H1 (cell line): ENCODE measurements at regions not wholly inside any gene's neighbourhood (a gene's known extent, or its start where the extent isn't known, plus 50 kb on each side); places are given as distances from the start of the nearest gene placed in this dataset.
A peak's percentile ranks its signal among the peaks of the same experiment; 100 is the strongest.

ENCODE experiments used
- CTCF ChIA-PET: fragments of 300-600 bp; sonication (Branson Sonifier 250); formaldehyde crosslinking; loops from one replicate; lab custom pipeline; 2021; ENCODE audit not compliant: partially characterized antibody; lab: Charles Lee
- POLR2A ChIA-PET: fragments of 300-600 bp; sonication (Branson Sonifier 250); formaldehyde crosslinking; loops from one replicate; lab custom pipeline; 2021; ENCODE audit warnings: inconsistent platforms; ENCODE audit not compliant: partially characterized antibody; lab: Charles Lee
- DNase-seq, 2 experiments: peaks; one replicate each; pipeline versions ENCODE4 v3.0.0 to v3.0.0-alpha.2; 2010 to 2022; ENCODE audit warnings: low spot score in 2 of 2, low read depth in 1 of 2, mixed read lengths in 1 of 2
- FAIRE-seq: peaks from 2 replicates; lab custom pipeline; 2011; peaks lifted over from hg19 to GRCh38; lab: Jason Lieb, UNC
- H2AFZ ChIP-seq: 2 replicates; pipeline ENCODE4 v1.8.1; 2012; ENCODE audit warnings: low read length, inconsistent platforms
- H2AK5ac ChIP-seq: 2 replicates; pipeline ENCODE4 v1.6.1; 2013; ENCODE audit warnings: low read depth, low read length
- H2BK120ac ChIP-seq: replicated peaks from 2 replicates; pipeline ENCODE3; 2013; ENCODE audit warnings: low read depth, low read length, inconsistent platforms
- H2BK12ac ChIP-seq: 2 replicates; pipeline ENCODE4 v1.6.1; 2013; ENCODE audit warnings: low read depth, low read length
- H2BK15ac ChIP-seq: 2 replicates; pipeline ENCODE4 v1.6.1; 2013; ENCODE audit warnings: low read length
- H2BK20ac ChIP-seq: 2 replicates; pipeline ENCODE4 v1.6.1; 2013; ENCODE audit warnings: low read length
- H2BK5ac ChIP-seq: 2 replicates; pipeline ENCODE4 v1.6.1; 2013; ENCODE audit warnings: low read depth, low read length
- H3K14ac ChIP-seq: 2 replicates; pipeline ENCODE4 v1.6.1; 2013; ENCODE audit warnings: inconsistent platforms; ENCODE audit not compliant: insufficient read length
- H3K18ac ChIP-seq: 2 replicates; pipeline ENCODE4 v1.6.1; 2013; ENCODE audit warnings: low read length; ENCODE audit errors: extremely low read depth
- H3K23ac ChIP-seq: 2 replicates; pipeline ENCODE4 v1.6.1; 2013; ENCODE audit warnings: inconsistent platforms; ENCODE audit not compliant: insufficient read length
- H3K23me2 ChIP-seq: 2 replicates; pipeline ENCODE4 v1.6.1; 2013; ENCODE audit warnings: low read depth, low read length
- H3K27ac ChIP-seq: 2 replicates; pipeline ENCODE4 v1.6.1; 2011; ENCODE audit warnings: low read depth, low read length, inconsistent platforms
- H3K27me3 ChIP-seq, 4 experiments: replicated peaks in 1 of 4; 1 replicate in 1 of 4; 2 replicates in 3 of 4; pipeline versions ENCODE4 v1.6.1 to v1.8.1; 2011 to 2013; ENCODE audit warnings: low read length in 3 of 4, mild to moderate bottlenecking in 3 of 4, inconsistent platforms in 2 of 4, mixed read lengths in 2 of 4, moderate library complexity in 1 of 4; ENCODE audit not compliant: control insufficient read depth in 3 of 4, insufficient read depth in 3 of 4; ENCODE audit errors: extremely low read depth in 1 of 4
- H3K36me3 ChIP-seq, 4 experiments: 2 replicates each; pipeline versions ENCODE4 v1.6.1 to v1.8.1; 2011 to 2013; ENCODE audit warnings: mild to moderate bottlenecking in 4 of 4, low read length in 3 of 4, moderate library complexity in 2 of 4, control low read depth in 1 of 4, inconsistent platforms in 1 of 4; ENCODE audit not compliant: insufficient read depth in 4 of 4, control insufficient read depth in 2 of 4
- H3K4ac ChIP-seq: replicated peaks from 2 replicates; pipeline ENCODE3; 2013; ENCODE audit warnings: low read length, low read depth, mixed read lengths, inconsistent platforms; ENCODE audit not compliant: insufficient read length
- H3K4me1 ChIP-seq, 4 experiments: replicated peaks in 1 of 4; 1 replicate in 1 of 4; 2 replicates in 3 of 4; pipeline versions ENCODE4 v1.6.1 to v1.8.1; 2011 to 2013; ENCODE audit warnings: low read length in 3 of 4, inconsistent platforms in 2 of 4, mixed read lengths in 1 of 4; ENCODE audit not compliant: insufficient read depth in 4 of 4, control insufficient read depth in 3 of 4
- H3K4me2 ChIP-seq, 2 experiments: 2 replicates each; pipeline versions ENCODE4 v1.6.1 to v1.8.1; 2011 to 2013; ENCODE audit warnings: low read depth in 2 of 2, low read length in 2 of 2, control low read depth in 1 of 2, inconsistent platforms in 1 of 2, mild to moderate bottlenecking in 1 of 2; ENCODE audit not compliant: insufficient read depth in 1 of 2
- H3K4me3 ChIP-seq, 4 experiments: fragments of 200-600, 300-600 bp in 1 of 4; sonication (generic), shearing (Covaris generic), sonication (Bioruptor Twin) in 1 of 4; 2 replicates each; pipeline versions ENCODE4 v1.5.1 to v1.8.1; 2011 to 2016; ENCODE audit warnings: low read length in 4 of 4, low read depth in 3 of 4, control low read depth in 2 of 4, inconsistent platforms in 2 of 4, mild to moderate bottlenecking in 2 of 4, mixed read lengths in 1 of 4, moderate library complexity in 1 of 4; ENCODE audit not compliant: insufficient read depth in 2 of 4; ENCODE audit errors: extremely low read depth in 1 of 4
- H3K56ac ChIP-seq: replicated peaks from 2 replicates; pipeline ENCODE3; 2013; ENCODE audit warnings: low read depth, mild to moderate bottlenecking, mixed read lengths, low read length, inconsistent platforms; ENCODE audit not compliant: insufficient read length
- H3K79me1 ChIP-seq: 2 replicates; pipeline ENCODE4 v1.6.1; 2013; ENCODE audit warnings: low read depth, low read length, control low read depth
- H3K79me2 ChIP-seq, 2 experiments: 2 replicates each; pipeline versions ENCODE4 v1.6.1 to v1.8.1; 2012 to 2013; ENCODE audit warnings: low read length in 2 of 2, mild to moderate bottlenecking in 2 of 2, inconsistent platforms in 1 of 2; ENCODE audit not compliant: insufficient read depth in 2 of 2, control insufficient read depth in 1 of 2
- H3K9ac ChIP-seq, 4 experiments: replicated peaks in 1 of 4; 1 replicate in 1 of 4; 2 replicates in 3 of 4; pipeline versions ENCODE4 v1.6.1 to v1.8.1; 2011 to 2013; ENCODE audit warnings: low read depth in 3 of 4, low read length in 3 of 4, control low read depth in 2 of 4, mild to moderate bottlenecking in 2 of 4, moderate library complexity in 2 of 4, inconsistent platforms in 1 of 4; ENCODE audit errors: extremely low read depth in 1 of 4
- H3K9me3 ChIP-seq, 2 experiments: 2 replicates each; pipeline versions ENCODE4 v1.6.1 to v1.8.1; 2012 to 2013; ENCODE audit warnings: mild to moderate bottlenecking in 2 of 2, moderate library complexity in 2 of 2, control low read depth in 1 of 2, inconsistent platforms in 1 of 2, low read depth in 1 of 2, low read length in 1 of 2, mixed read lengths in 1 of 2; ENCODE audit not compliant: insufficient read depth in 2 of 2
- H4K20me1 ChIP-seq, 2 experiments: replicated peaks in 1 of 2; 2 replicates each; pipeline versions ENCODE3 to v1.8.1; 2011 to 2013; ENCODE audit warnings: inconsistent platforms in 2 of 2, low read length in 2 of 2, mild to moderate bottlenecking in 1 of 2; ENCODE audit not compliant: insufficient read depth in 2 of 2, control insufficient read depth in 1 of 2
- H4K5ac ChIP-seq: 2 replicates; pipeline ENCODE4 v1.6.1; 2013; ENCODE audit warnings: low read length, low read depth, mixed read lengths, inconsistent platforms; ENCODE audit not compliant: insufficient read length
- H4K8ac ChIP-seq: 2 replicates; pipeline ENCODE4 v1.8.0; 2013; ENCODE audit warnings: mild to moderate bottlenecking, moderate library complexity, low read length, inconsistent platforms; ENCODE audit not compliant: insufficient read depth; ENCODE audit errors: extremely low read depth
- H4K91ac ChIP-seq: replicated peaks from 2 replicates; pipeline ENCODE3; 2013; ENCODE audit warnings: low read length, mixed read lengths, inconsistent platforms; ENCODE audit not compliant: insufficient read length
- ATF3 ChIP-seq: IDR thresholded peaks from 2 replicates; pipeline ENCODE4 v1.6.1; 2011; ENCODE audit warnings: low read depth, mild to moderate bottlenecking, low read length; ENCODE audit not compliant: insufficient read depth
- BRCA1 ChIP-seq: IDR thresholded peaks from 2 replicates; pipeline ENCODE4 v1.6.1; 2012; ENCODE audit warnings: low read depth, low read length, improper control_type of control experiment
- WGBS, 2 experiments: shearing (Covaris generic) in 1 of 2; methylation state at CpG; one replicate each; pipeline versions ENCODE4 v1.1.6 to v1.1.7; 2013 to 2015; ENCODE audit warnings: low lambda C conversion rate in 2 of 2, mixed read lengths in 2 of 2, inconsistent platforms in 1 of 2, low coverage in 1 of 2, missing lambda C conversion rate in 1 of 2; ENCODE audit not compliant: insufficient replicate concordance in 2 of 2, insufficient coverage in 1 of 2, insufficient read length in 1 of 2; ENCODE audit errors: extremely low coverage in 1 of 2, missing lambda C conversion rate in 1 of 2; 5-methylcytosine and 5-hydroxymethylcytosine counted together

- no peak overlapping the region for H2BK20ac ChIP-seq
- no peaks in the 10 kb centered on the region for H4K20me1 ChIP-seq
- no peak overlapping the region for H3K4ac ChIP-seq
- H3K79me1 ChIP-seq, result no peaks in the 10 kb centered on the region
- no peak overlapping the region for H3K4me3 ChIP-seq
- H3K9me3 ChIP-seq, result no peaks in the 10 kb centered on the region
- H3K9ac ChIP-seq, result no peak overlapping the region; a peak in 1 of 7 replicates
- H3K18ac ChIP-seq, result no peak overlapping the region
- DNase-seq (no peak), FAIRE-seq (no peak)
- 85% methylated on average over 4 of the region's 4 CpGs; no CpG with 5 or more reads in 1 of the 2 experiments for WGBS, 2 experiments
- H2BK12ac ChIP-seq, result no peak overlapping the region
- CTCF ChIA-PET, result interaction anchor here (1.2 kb wide), 1 partner anchor 165 kb away, joined by 5 read pairs; no protein-coding TSS in a partner anchor
- H4K5ac ChIP-seq, result no peak overlapping the region
- no peak overlapping the region for H4K91ac ChIP-seq
- H3K79me2 ChIP-seq, result no peaks in the 10 kb centered on the region
- H3K4me2 ChIP-seq, result no peak overlapping the region
- H2BK120ac ChIP-seq, result no peak overlapping the region
- no peaks in the 10 kb centered on the region for H3K23me2 ChIP-seq
- no peaks in the 10 kb centered on the region for H3K4me1 ChIP-seq
- H3K56ac ChIP-seq, result no peak overlapping the region
- no peak overlapping the region for H3K14ac ChIP-seq
- POLR2A ChIA-PET, result no interaction called here
- no peaks in the 10 kb centered on the region for H3K27me3 ChIP-seq
- no peak overlapping the region for H2BK15ac ChIP-seq
- 0 out of 2 replicates have a peak overlapping the region, but pooled peaks have one; percentile 63 for H2AFZ ChIP-seq
- no peaks in the 10 kb centered on the region for H3K36me3 ChIP-seq
- no peak overlapping the region for H3K27ac ChIP-seq
- H2AK5ac ChIP-seq, result no peak overlapping the region
- TF ChIP-seq ATF3 (no peak), BRCA1 (no peak)
- no peak overlapping the region for H2BK5ac ChIP-seq
- H4K8ac ChIP-seq, result no peak overlapping the region
- H3K23ac ChIP-seq, result no peak overlapping the region
Measured at GRCh38 chr1:177748080-177748801, 221.6 kb downstream of the SEC16B start.
